Nephron progenitor cell (in vitro differentiated cells): ENCODE measurements at regions not wholly inside any gene's neighbourhood (a gene's known extent, or its start where the extent isn't known, plus 50 kb on each side); places are given as distances from the start of the nearest gene placed in this dataset.
A peak's percentile ranks its signal among the peaks of the same experiment; 100 is the strongest.

Source experiments
- DNase-seq: peaks from one replicate; pipeline ENCODE4 v3.0.0; 2021
- H3K27ac Mint-ChIP-seq: 2 replicates; pipeline ENCODE4 v1.8.0; 2021; ENCODE audit warnings: mild to moderate bottlenecking, moderate library complexity, mixed read lengths
- H3K27me3 Mint-ChIP-seq: 2 replicates; pipeline ENCODE4 v1.8.0; 2021; ENCODE audit warnings: mild to moderate bottlenecking, low read depth, mixed read lengths; ENCODE audit not compliant: poor library complexity
- H3K36me3 Mint-ChIP-seq: 2 replicates; pipeline ENCODE4 v1.8.0; 2021; ENCODE audit warnings: low read depth, mixed read lengths
- H3K4me1 Mint-ChIP-seq: 2 replicates; pipeline ENCODE4 v1.8.0; 2021; ENCODE audit warnings: mixed read lengths
- H3K4me3 Mint-ChIP-seq: 2 replicates; pipeline ENCODE4 v1.8.0; 2021; ENCODE audit warnings: mild to moderate bottlenecking, moderate library complexity, mixed read lengths
- H3K9me3 Mint-ChIP-seq: 2 replicates; pipeline ENCODE4 v1.8.0; 2021; ENCODE audit warnings: mild to moderate bottlenecking, moderate library complexity, mixed read lengths
- CTCF ChIP-seq: fragments of 200-600 bp; sonication (generic); IDR thresholded peaks from 2 replicates; pipeline ENCODE4 v1.5.0; 2021; ENCODE audit warnings: antibody characterized with exemption

DNA sequence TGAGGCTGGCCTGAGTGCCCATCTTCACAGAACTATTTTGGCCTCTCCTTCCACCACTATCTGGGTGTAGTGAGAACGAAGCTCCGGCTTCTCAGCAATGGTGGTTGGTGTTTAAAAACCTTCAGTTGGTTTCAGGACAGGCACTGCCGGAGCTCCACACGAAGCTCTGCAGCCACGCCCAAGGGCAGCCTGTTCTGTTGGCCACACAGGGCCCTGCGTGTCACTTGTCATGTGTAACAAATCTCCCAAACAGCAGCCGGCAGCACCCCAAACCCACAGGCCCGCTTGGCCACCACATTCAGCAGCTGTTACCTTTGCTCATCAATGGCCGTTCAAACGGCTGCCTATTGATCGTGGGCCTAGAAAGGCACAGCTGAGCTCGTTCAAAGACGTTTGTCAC lies 97.5 kb downstream of the ERMARD start:
- no peak for DNase-seq
- no peak overlapping the region for H3K27ac Mint-ChIP-seq
- peaks cover 22% of the 10 kb centered on the region for H3K27me3 Mint-ChIP-seq
- no peak for TF ChIP-seq CTCF
- no peaks in the 10 kb centered on the region for H3K36me3 Mint-ChIP-seq
- H3K4me3 Mint-ChIP-seq, result no peak overlapping the region
- H3K4me1 Mint-ChIP-seq, result peaks cover 61% of the 10 kb centered on the region
- H3K9me3 Mint-ChIP-seq, result no peaks in the 10 kb centered on the region

DNA sequence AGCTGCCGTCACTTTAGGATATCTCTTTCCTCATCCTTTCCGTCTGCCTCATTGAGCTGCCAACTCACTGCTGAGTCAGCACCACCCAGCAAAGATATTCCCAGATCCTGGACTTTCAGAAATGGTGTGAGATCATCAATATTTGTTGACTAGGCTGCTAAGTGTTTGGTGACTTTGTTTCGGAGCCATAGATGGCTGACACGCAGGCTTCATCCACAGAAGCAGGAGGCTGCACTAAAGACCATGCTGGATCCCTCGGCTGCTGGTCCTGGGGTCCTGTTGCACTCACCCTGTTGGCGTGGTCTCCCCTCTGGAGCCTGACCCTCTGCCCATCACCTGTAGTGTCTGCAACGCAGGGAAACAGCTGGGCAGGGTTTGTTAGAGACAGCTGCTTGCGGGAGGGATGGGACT lies 96.5 kb downstream of the ERMARD start:
- no peak for TF ChIP-seq CTCF
- H3K36me3 Mint-ChIP-seq, result no peaks in the 10 kb centered on the region
- H3K4me1 Mint-ChIP-seq, result peaks cover 59% of the 10 kb centered on the region
- no peak for DNase-seq
- H3K27ac Mint-ChIP-seq, result no peak overlapping the region
- H3K27me3 Mint-ChIP-seq, result peaks cover 24% of the 10 kb centered on the region
- H3K4me3 Mint-ChIP-seq, result no peak overlapping the region
- no peaks in the 10 kb centered on the region for H3K9me3 Mint-ChIP-seq

- Mint-ChIP-seq H3K4me1 (peaks cover 56% of the 10 kb centered on the region), H3K9me3 (no peaks in the 10 kb centered on the region), H3K36me3 (no peaks in the 10 kb centered on the region), H3K27ac (peak overlapping the region; percentile 4), H3K27me3 (peaks cover 29% of the 10 kb centered on the region), H3K4me3 (no peak overlapping the region)
- TF ChIP-seq CTCF, result no peak
- no peak for DNase-seq
Measured at GRCh38 chr6:169847141-169847674, 95.8 kb downstream of the ERMARD start.

DNA sequence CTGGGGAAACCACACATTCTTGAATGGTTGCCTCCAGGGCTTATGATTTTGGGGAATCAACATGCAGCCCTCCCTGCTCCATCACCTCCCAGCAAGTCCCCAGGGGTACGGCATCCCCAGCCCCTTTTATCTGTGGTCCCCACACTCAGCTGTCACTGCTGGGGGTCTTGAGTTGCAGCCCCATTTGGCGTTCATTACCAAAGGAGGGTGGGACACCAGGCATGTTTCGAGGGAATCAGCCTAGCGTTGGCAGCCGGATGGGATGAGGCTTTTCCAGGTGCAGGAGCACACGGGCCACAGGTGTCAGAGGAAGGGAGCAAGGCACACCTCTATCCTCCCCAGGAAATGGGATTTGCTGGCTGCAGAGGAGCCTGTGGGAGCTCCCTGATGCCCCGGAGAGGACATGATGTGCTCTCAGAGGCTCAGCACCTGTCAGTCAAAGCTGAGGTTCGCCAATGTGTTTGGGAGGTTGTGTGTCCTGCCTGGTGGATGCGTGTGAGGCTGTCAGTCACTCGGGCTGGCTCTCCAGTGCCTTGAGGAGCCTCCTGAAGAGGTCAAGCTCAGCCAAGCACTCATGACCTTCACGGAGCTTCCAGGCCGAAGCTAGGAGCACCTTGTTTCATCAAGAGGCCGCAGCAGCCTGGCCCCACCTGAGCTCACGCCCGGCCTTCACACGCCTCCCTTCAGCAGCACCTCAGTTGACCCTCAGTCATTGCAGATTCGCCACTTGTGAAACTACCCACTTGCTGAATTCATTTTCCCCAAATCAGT lies 95.0 kb downstream of the ERMARD start:
- Mint-ChIP-seq H3K9me3 (no peaks in the 10 kb centered on the region), H3K4me1 (peaks cover 56% of the 10 kb centered on the region)

DNA sequence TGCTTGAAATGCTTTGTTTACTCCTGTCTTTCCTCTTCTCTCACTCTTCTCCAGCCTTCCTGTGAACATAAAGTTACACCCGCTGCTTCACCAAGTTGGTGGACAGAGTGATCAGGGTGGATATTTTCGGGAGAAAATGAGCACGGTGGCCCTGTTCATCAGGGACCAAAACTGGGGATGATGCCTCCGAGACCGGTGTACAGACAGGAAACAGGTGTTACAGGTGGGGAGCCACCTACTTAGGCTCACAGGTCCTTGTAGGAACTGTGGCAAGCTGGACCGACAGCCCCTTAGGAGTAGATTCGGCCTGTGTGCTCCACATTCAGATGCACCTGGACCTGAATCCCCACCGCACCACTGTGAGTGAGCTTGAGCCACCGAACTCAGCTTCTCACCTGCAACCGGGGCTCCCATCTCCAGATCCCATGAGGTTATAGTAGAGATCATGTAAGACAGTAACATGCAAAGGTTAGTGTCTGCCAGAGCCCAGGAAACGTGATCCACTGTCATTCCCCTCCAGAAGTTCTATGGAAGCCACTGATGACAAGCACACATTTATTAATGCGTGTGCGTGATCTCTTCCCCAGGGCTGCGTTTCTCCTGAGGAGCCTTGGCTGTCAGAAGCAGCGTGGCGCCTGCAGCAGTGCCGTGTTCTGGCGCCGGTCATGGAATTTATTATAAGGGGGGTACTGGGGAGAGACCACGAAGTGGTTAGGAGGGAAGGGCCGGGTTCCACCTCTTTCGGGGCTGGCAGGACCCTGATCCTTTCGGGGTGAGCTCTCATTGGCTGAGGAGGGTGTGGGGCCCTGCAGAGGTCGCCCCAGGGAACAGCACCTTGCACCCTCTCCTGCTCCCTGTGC lies 94.2 kb downstream of the ERMARD start:
- Mint-ChIP-seq H3K27me3 (peaks cover 26% of the 10 kb centered on the region), H3K9me3 (no peaks in the 10 kb centered on the region), H3K4me3 (no peak overlapping the region), H3K36me3 (no peaks in the 10 kb centered on the region), H3K4me1 (peaks cover 52% of the 10 kb centered on the region), H3K27ac (no peak overlapping the region)
- TF ChIP-seq CTCF, result no peak
- DNase-seq, result no peak

More for the DNA sequence above, 95.0 kb downstream of the ERMARD start:
- H3K27me3 Mint-ChIP-seq, result peaks cover 26% of the 10 kb centered on the region
- no peaks in the 10 kb centered on the region for H3K36me3 Mint-ChIP-seq
- no peak for TF ChIP-seq CTCF
- no peak overlapping the region for H3K4me3 Mint-ChIP-seq
- DNase-seq, result no peak
- peak overlapping the region; percentile 4 for H3K27ac Mint-ChIP-seq
